OCI-LY1 (cell line): ENCODE measurements at regions not wholly inside any gene's neighbourhood (a gene's known extent, or its start where the extent isn't known, plus 50 kb on each side); places are given as distances from the start of the nearest gene placed in this dataset.

ENCODE experiments used
- EZH2 ChIP-seq: fragments of 200-600 bp; sonication (generic), shearing (Covaris generic); IDR thresholded peaks from 2 replicates; pipeline ENCODE4 v1.8.0; 2017; ENCODE audit warnings: borderline replicate concordance, mixed run types, mild to moderate bottlenecking, antibody characterized with exemption, low read length, moderate library complexity, mixed read lengths
- TF ChIP-seq, protein P1 (sequence below): fragments of 200-600 bp; sonication (generic), shearing (Covaris generic); IDR thresholded peaks from 2 replicates; pipeline ENCODE4 v1.5.1; 2017; ENCODE audit warnings: mild to moderate bottlenecking, antibody characterized with exemption, low read length, moderate library complexity, mixed read lengths

DNA sequence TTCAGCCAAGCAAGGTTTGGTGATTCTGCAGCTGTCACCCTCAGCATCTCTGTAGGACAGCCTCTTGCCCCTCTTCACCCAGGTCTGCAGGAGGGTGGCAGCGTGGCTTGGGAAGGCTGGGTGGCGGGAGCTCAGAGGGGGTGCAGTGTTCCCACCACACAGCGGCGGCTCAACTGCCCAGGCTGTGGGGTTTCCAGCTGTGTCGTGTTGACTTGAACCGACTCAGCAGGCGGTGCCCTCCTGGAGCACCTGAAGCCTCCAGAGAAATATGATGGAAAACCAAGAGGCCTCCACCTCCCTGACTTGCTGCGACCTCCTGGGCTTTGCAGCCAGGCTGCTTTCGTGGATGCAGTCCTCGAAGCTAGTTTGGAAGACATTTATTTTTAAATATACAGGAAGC lies 68.0 kb upstream of the KLF6 start:
- TF ChIP-seq, protein P1, sequence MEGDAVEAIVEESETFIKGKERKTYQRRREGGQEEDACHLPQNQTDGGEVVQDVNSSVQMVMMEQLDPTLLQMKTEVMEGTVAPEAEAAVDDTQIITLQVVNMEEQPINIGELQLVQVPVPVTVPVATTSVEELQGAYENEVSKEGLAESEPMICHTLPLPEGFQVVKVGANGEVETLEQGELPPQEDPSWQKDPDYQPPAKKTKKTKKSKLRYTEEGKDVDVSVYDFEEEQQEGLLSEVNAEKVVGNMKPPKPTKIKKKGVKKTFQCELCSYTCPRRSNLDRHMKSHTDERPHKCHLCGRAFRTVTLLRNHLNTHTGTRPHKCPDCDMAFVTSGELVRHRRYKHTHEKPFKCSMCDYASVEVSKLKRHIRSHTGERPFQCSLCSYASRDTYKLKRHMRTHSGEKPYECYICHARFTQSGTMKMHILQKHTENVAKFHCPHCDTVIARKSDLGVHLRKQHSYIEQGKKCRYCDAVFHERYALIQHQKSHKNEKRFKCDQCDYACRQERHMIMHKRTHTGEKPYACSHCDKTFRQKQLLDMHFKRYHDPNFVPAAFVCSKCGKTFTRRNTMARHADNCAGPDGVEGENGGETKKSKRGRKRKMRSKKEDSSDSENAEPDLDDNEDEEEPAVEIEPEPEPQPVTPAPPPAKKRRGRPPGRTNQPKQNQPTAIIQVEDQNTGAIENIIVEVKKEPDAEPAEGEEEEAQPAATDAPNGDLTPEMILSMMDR = no peak
- TF ChIP-seq EZH2 = no peak
